Right ventricle myocardium inferior (tissue), 1 donor: ENCODE measurements at regions not wholly inside any gene's neighbourhood (a gene's known extent, or its start where the extent isn't known, plus 50 kb on each side); places are given as distances from the start of the nearest gene placed in this dataset.
"Not testable (repeated sequence)": the region's sequence is repeated elsewhere in the genome, so short reads cannot be mapped to it uniquely, and the experiment has no call there.

Experiments
- ATAC-seq: fragments of 200-7000 bp; cut with Tn5 transposase; one replicate; pipeline ENCODE4 v1.9.1; 2020; ENCODE audit warnings: mild to moderate bottlenecking, moderate library complexity
- DNase-seq: peaks from one replicate; pipeline ENCODE4 v3.0.0; 2021; ENCODE audit errors: missing footprints
- intact Hi-C: fragments of 100-400 bp; cut with DNase I; formaldehyde crosslinking; loops from one replicate; pipeline ENCODE4 v1.11.0; 2022
- donor health status: DM: no; HTN: yes; CAD: no; lungs with severe emphysema.

DNA sequence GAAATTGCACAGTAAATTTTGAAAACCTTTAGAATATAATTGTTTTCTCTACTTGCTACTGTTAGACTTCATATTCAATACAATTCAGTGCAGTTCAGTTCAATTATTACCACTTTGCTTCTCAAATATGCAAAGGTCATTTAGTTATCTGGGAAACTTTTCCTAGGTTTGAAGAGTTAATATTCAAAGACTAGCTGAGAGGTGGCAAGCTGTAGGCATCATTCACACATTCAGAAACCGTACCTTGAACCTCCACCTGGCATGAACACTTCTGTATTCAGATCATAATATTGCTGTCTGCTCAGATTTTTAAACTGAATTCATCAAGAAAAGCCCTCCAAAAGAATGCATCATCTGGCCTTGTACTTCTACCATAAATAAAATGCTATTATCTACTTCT, 162.1 kb upstream of the PCSK5 start:
- ATAC-seq = no peak
- DNase-seq = no peak
- intact Hi-C loops = no loop called here

DNA sequence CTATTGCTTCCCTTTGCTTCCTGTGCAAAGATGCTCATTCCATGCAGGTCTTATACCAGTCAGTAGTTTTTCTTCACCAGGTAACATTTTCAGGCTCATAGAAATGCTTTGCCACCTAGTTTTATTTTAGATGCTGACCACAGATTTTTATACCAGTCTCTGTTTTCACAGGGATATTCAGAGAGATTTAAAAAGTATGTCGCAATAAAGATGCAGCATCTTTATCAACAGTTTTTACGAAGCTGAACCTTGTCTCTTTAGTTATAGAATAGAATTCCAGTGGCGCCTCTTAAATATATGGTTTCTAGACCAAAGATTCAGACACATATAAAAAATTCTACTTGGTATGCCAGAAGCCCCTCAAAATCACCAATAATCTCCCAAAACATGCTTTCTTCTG, 155.7 kb upstream of the PCSK5 start:
- intact Hi-C loops = no loop called here
- ATAC-seq = no peak

GRCh38 chr9:75739884-75740611, 150.4 kb upstream of the PCSK5 start:
- DNase-seq (no peak), ATAC-seq (peak; percentile 67)
- intact Hi-C loops = no loop called here

More for the DNA sequence above, 155.7 kb upstream of the PCSK5 start:
- no peak for DNase-seq

DNA sequence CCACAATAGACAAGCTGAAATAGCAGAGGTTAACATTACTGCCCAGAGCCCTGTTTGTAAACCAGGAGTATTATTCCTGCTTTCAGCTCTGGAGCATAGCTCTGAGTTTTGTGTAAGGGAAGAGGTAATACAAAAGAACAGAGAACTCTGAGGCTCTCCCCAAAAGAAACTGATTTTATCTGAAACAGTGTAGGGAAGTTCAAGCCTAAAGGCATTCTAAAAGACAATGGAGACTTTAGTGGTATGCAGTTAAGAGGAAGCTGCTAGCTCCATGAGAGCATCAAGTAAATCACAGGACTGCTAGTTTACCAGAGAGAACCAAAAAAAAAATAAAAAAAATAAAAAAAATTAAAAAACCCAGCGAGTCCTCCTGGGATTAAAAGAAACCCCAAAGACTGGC, 146.6 kb upstream of the PCSK5 start:
- DNase-seq = no peak
- no peak for ATAC-seq
- intact Hi-C loops = no loop called here

- intact Hi-C loops = loop anchor here (2.0 to 5.0 kb wide), 2 partner anchors 55 to 117 kb away; no protein-coding TSS in a partner anchor
- DNase-seq (peak; percentile 66), ATAC-seq (peak; percentile 97)
Observed at GRCh38 chr9:75754080-75754479, 136.4 kb upstream of the PCSK5 start.

- DNase-seq = peak; percentile 65
- intact Hi-C loops = no loop called here
- ATAC-seq = peak; percentile 77
Observed at GRCh38 chr9:75775166-75775565, 115.3 kb upstream of the PCSK5 start.

DNA sequence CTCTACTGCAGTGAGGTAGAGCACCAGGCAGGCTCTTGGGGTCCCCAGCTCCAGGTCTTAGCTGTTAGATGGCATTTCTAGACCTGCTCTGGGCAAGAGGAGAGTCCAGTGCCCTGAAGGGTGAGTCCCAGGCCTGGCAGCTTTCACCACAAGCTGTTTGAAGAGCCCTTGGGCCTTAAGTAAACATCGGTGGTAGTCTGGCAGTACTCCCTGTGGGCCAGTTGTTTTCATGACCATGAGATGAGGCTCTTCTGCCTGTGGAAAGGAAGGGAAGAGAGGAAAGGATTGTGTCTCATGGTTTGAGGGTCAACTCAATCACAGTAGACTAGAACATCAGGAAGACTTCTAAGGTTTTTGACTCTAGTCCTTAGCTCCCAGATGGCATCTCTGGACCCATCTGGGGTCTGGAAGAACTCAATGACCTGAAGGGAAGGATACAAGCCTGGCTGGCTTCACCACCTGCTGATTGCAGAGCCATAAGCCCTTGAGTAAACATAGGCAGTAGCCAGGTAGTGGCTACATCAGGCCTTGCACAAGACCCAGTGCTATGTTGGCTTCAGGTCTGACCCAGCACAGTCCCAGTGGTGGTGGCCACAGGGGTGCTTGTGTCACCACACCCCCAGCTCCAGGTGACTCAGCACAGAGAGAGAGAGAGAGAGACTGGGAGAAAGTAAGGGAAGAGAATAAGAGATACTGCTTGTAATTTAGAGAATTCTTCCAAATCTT, 114.3 kb upstream of the PCSK5 start:
- intact Hi-C loops = no loop called here
- DNase-seq = peak; percentile 50
- no peak for ATAC-seq

GRCh38 chr9:75780185-75780584, 110.3 kb upstream of the PCSK5 start:
- DNase-seq (no peak), ATAC-seq (no peak)
- intact Hi-C loops = no loop called here

- ATAC-seq (peak; percentile 83), DNase-seq (peak; percentile 53)
- intact Hi-C loops = no loop called here
Observed at GRCh38 chr9:75788006-75788634, 102.4 kb upstream of the PCSK5 start.

- intact Hi-C loops = no loop called here
- ATAC-seq (no peak), DNase-seq (no peak)
Observed at GRCh38 chr9:75797085-75797580, 93.3 kb upstream of the PCSK5 start.

- DNase-seq (no peak), ATAC-seq (no peak)
- intact Hi-C loops = no loop called here
Observed at GRCh38 chr9:75798505-75798904, 92.0 kb upstream of the PCSK5 start.

DNA sequence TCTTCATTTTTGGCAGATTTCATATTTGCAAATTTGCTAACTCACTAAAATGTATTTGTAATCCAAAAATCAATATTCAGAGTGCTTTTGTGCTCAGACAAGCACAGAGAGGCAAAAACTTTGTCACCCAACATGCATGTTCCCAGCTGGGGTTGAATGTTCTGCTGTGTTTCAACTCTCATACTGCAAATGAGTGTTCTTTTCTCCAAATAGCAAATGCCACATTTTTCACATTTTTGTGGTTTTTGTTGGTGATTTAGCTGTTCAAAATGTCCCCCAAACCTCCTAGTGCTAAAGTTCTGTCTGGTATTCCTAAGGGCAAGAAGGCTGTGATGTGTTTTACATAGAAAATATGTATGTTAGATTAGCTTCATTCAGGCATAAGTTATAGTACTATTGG, 87.3 kb upstream of the PCSK5 start:
- ATAC-seq (no peak), DNase-seq (no peak)
- intact Hi-C loops = no loop called here

DNA sequence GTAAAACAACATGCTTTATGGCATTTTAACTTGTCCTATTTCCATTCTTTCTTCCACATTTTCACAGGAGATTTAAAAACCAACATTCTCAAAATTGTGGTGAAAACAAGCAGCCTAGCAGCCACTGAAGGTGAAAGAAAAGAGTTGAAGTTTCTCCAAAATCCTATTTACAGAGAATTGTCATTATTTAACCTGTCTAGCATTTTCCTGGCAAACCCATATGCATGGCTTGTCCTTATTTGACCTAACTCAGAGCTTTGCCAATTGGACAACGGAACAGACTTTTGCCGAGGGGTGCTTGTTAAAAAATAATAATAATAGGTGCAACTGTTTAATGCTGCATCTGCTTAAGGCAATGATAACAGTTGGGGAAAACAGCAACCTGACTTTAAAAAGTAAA, 80.4 kb upstream of the PCSK5 start:
- no peak for DNase-seq
- no peak for ATAC-seq
- intact Hi-C loops = no loop called here

DNA sequence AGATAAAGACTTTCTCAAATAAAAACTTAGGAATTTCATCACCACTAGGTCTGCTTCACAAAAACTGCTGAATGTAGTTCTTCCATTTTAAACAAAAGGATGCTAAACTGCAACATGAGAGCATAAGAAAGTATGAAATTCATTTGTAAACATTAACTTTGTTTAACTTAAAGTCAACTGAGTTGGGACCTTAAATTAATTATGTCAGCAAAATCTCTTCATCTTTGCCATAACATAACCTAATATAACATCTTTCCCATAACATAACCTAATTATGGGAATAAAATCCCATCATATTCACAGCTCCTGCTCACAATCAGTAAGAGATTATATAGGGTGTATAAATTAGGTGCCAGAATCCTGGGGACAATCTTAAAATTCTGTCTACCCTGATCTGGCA, 78.8 kb upstream of the PCSK5 start:
- ATAC-seq (no peak), DNase-seq (no peak)
- intact Hi-C loops = no loop called here

DNA sequence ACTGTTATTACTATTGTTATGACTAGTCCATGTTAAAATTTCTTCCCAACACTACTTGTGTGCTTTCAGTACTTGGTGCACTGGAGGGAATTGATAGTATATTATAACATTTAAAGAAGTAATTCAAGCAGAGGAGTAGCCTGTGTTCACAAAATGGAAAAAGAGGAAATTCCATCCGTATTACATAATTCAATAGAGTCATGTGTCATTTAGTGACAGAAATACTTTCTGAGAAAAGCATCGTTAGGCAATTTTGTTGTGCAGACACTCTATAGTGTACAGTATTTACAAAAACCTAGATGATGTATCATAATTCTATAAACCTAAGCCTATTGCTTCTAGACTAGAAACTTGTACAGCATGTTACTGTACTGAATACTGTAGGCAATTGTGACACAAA, 78.3 kb upstream of the PCSK5 start:
- DNase-seq (no peak), ATAC-seq (no peak)
- intact Hi-C loops = no loop called here

DNA sequence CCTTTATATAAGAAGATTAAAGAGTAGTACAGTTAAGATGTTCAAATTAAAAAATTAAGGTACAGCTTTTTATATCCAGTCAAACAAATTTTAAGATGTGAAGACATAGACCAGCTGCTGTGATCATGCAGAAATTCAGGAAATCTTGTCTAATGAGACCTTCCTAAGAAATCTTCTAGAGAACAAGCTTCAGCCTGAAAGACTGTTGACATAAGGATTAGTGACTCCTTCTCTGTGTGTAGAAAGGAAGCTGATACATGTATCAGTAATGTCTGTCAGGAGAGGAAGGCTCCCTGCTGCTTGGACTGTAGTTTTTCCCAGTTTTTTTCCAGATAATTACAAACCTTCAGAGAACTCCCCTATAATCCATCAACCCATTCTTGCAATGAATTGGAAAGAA, 75.8 kb upstream of the PCSK5 start:
- DNase-seq (no peak), ATAC-seq (no peak)
- intact Hi-C loops = no loop called here

DNA sequence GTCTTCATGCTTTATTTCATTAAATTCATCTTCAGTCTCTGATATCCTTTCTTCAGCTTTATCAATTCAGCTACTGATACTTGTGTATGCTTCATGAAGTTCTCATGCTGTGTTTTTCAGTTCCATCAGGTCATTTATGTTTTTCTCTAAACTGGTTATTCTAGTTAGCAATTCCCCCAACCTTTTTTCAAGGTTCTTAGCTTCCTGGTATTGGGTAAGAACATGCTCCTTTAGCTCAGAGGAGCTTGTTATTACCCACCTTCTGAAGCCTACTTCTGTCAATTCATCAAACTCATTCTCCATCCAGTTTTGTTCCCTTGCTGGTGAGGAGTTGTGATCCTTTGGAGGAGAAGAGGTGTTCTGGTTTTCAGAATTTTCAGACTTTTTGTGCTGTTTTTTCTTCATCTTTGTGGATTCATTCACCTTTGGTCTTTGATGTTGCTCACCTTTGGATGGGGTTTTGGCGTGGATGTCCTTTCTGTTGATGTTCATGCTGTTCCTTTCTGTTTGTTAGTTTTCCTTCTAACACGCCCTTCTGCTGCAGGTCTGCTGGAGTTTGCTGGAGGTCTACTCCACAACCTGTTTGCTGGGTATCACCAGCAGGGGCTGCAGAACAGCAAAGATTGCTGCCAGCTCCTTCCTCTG, 69.9 kb upstream of the PCSK5 start:
- DNase-seq, ATAC-seq, intact Hi-C loops: not testable (repeated sequence)

GRCh38 chr9:75823151-75823550, 67.3 kb upstream of the PCSK5 start:
- intact Hi-C loops = no loop called here
- ATAC-seq = no peak
- no peak for DNase-seq

DNA sequence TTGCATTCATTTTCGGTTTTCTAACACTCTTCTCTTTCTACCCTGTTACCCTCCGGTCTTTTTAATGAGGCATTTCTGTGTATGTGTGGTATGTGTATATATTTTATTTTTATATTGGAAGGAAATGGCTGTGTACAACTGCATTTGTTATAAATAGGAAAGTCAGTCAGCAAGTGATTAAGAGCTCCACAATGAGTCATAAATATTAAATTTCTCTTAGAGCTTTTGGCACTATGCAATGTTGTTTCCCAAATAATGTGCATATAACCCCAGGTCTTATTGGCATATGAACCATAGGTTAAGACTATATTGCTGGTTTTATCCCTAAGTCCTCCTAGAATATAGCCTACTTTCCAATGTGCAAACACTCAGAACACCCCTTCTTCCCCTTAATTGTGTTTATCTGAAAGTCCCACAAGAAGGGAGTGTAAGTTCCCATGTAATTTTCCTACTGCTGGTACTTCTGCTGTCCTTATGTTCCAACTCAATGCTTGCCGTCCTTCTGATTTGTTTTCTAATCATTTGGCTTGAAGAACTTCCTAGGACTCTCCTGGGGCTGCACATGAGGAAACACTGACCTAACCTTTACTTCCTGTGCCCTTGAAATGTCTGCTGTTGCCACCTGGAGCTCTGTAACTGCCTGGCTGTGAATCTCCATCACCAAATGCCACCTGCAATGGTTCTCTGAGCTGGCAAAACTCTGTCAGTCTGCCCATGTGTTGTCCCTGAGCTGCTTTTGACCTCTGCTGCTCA, 65.5 kb upstream of the PCSK5 start:
- no peak for DNase-seq
- no peak for ATAC-seq
- intact Hi-C loops = no loop called here
